B cell (primary cell): ENCODE measurements at regions not wholly inside any gene's neighbourhood (a gene's known extent, or its start where the extent isn't known, plus 50 kb on each side); places are given as distances from the start of the nearest gene placed in this dataset.

ENCODE experiments used
- ATAC-seq: fragments of 200-7000 bp; cut with Tn5 transposase; one replicate; pipeline ENCODE4 v1.10.0; 2021; ENCODE audit warnings: low read depth, mild to moderate bottlenecking, moderate number of reproducible peaks, moderate library complexity
- CTCF ChIA-PET: fragments of 350-600 bp; sonication (Branson Sonifier 250); formaldehyde crosslinking; loops from one replicate; lab custom pipeline; 2021; ENCODE audit warnings: antibody characterized with exemption, inconsistent platforms; lab: Charles Lee
- POLR2A ChIA-PET: fragments of 350-600 bp; sonication (Branson Sonifier 250); formaldehyde crosslinking; loops from one replicate; lab custom pipeline; 2021; ENCODE audit warnings: antibody characterized with exemption; lab: Charles Lee
- DNase-seq: peaks from one replicate; pipeline ENCODE4 v3.0.0; 2013
- H2AFZ ChIP-seq: 2 replicates; pipeline ENCODE4 v1.6.1; 2012; ENCODE audit warnings: mild to moderate bottlenecking, low read depth, low read length; ENCODE audit not compliant: insufficient read depth, poor library complexity, severe bottlenecking
- H3K27ac ChIP-seq, 2 donors: 1 replicate in 1 of 2; 2 replicates in 1 of 2; pipeline ENCODE4 v1.5.1; 2012 to 2013; ENCODE audit warnings: low read length in 2 of 2, mild to moderate bottlenecking in 2 of 2, moderate library complexity in 1 of 2
- H3K27me3 ChIP-seq, 4 experiments: fragments of 200-600 bp in 1 of 4; sonication (generic) in 1 of 4; replicated peaks in 1 of 4; 1 replicate in 2 of 4; 2 replicates in 2 of 4; pipeline versions ENCODE4 v1.6.1 to v1.7.0; 2013 to 2016; ENCODE audit warnings: low read length in 3 of 4, mild to moderate bottlenecking in 2 of 4, mixed read lengths in 1 of 4, moderate library complexity in 1 of 4; ENCODE audit not compliant: insufficient read depth in 4 of 4, control insufficient read depth in 3 of 4; ENCODE audit errors: control extremely low read depth in 1 of 4
- H3K36me3 ChIP-seq, 2 experiments: replicated peaks in 1 of 2; 1 replicate in 1 of 2; 2 replicates in 1 of 2; pipeline versions ENCODE4 v1.6.1 to v1.7.1; 2013; ENCODE audit warnings: low read length in 1 of 2; ENCODE audit not compliant: insufficient read depth in 2 of 2, control insufficient read depth in 1 of 2; ENCODE audit errors: control extremely low read depth in 1 of 2, extremely low read depth in 1 of 2
- H3K4me1 ChIP-seq, 2 donors: fragments of 200-600 bp in 1 of 2; sonication (generic) in 1 of 2; 1 replicate in 1 of 2; 2 replicates in 1 of 2; pipeline versions ENCODE4 v1.5.1 to v1.6.1; 2013 to 2017; ENCODE audit warnings: low read length in 2 of 2; ENCODE audit not compliant: control insufficient read depth in 2 of 2, insufficient read depth in 2 of 2
- H3K4me2 ChIP-seq: replicated peaks from 2 replicates; pipeline ENCODE3; 2012; ENCODE audit warnings: mild to moderate bottlenecking, low read depth, low read length; ENCODE audit not compliant: poor library complexity, severe bottlenecking
- H3K4me3 ChIP-seq, 5 experiments: fragments of 200-600 bp in 1 of 5; sonication (generic) in 1 of 5; 1 replicate in 3 of 5; 2 replicates in 2 of 5; pipeline versions ENCODE4 v1.5.1 to v1.7.0; 2011 to 2016; ENCODE audit warnings: low read length in 4 of 5, mild to moderate bottlenecking in 4 of 5, low read depth in 2 of 5, control low read depth in 1 of 5, moderate library complexity in 1 of 5; ENCODE audit not compliant: insufficient read depth in 1 of 5; ENCODE audit errors: control extremely low read depth in 1 of 5, extremely low read depth in 1 of 5
- H3K79me2 ChIP-seq: fragments of 200-600 bp; sonication (generic); one replicate; pipeline ENCODE4 v1.6.0; 2016; ENCODE audit warnings: low read length; ENCODE audit not compliant: control insufficient read depth, insufficient read depth
- H3K9ac ChIP-seq: fragments of 200-600 bp; sonication (generic); 2 replicates; pipeline ENCODE4 v1.6.1; 2017; ENCODE audit warnings: mild to moderate bottlenecking, low read length, moderate library complexity
- H3K9me3 ChIP-seq, 3 donors: one replicate each; pipeline versions ENCODE4 v1.6.1 to v1.7.1; 2013; ENCODE audit warnings: low read length in 2 of 3; ENCODE audit not compliant: control insufficient read depth in 2 of 3, insufficient read depth in 1 of 3; ENCODE audit errors: control extremely low read depth in 1 of 3
- H4K20me1 ChIP-seq: 2 replicates; pipeline ENCODE4 v1.6.0; 2012; ENCODE audit warnings: mild to moderate bottlenecking, low read length; ENCODE audit not compliant: insufficient read depth, control insufficient read depth, poor library complexity, severe bottlenecking
- H3K27ac Mint-ChIP-seq: one replicate; pipeline ENCODE4 v1.8.0; 2021; ENCODE audit warnings: mixed read lengths
- H3K27me3 Mint-ChIP-seq: one replicate; pipeline ENCODE4 v1.8.0; 2021; ENCODE audit warnings: mixed read lengths
- H3K4me1 Mint-ChIP-seq: one replicate; pipeline ENCODE4 v1.8.0; 2021; ENCODE audit warnings: mixed read lengths
- H3K4me3 Mint-ChIP-seq: one replicate; pipeline ENCODE4 v1.8.0; 2021; ENCODE audit warnings: mixed read lengths
- H3K9me3 Mint-ChIP-seq: one replicate; pipeline ENCODE4 v1.8.0; 2022; ENCODE audit warnings: mixed read lengths; ENCODE audit not compliant: insufficient read depth
- CTCF ChIP-seq: fragments of 200-600 bp; IDR thresholded peaks from one replicate; pipeline ENCODE4 v1.8.0; 2022; ENCODE audit warnings: antibody characterized with exemption, mild to moderate bottlenecking
- EZH2 ChIP-seq: IDR thresholded peaks from 2 replicates; pipeline ENCODE4 v1.6.1; 2012; ENCODE audit warnings: borderline replicate concordance, low read depth, mild to moderate bottlenecking, moderate library complexity, low read length; ENCODE audit not compliant: insufficient read depth, poor library complexity, severe bottlenecking
- WGBS: methylation state at CpG from one replicate; pipeline ENCODE4 v1.1.5; 2013; ENCODE audit warnings: missing lambda C conversion rate; ENCODE audit not compliant: insufficient coverage; 5-methylcytosine and 5-hydroxymethylcytosine counted together
- intact Hi-C: fragments of 100-400 bp; cut with micrococcal nuclease; formaldehyde crosslinking; loops from one replicate; pipeline ENCODE4 v1.10.0; 2022

- no peaks in the 10 kb centered on the region for H3K9me3 ChIP-seq
- Mint-ChIP-seq H3K4me3 (no peak overlapping the region), H3K9me3 (no peaks in the 10 kb centered on the region), H3K27ac (no peak overlapping the region), H3K4me1 (no peaks in the 10 kb centered on the region), H3K27me3 (peaks cover 10% of the 10 kb centered on the region)
- H3K27me3 ChIP-seq = peaks cover 0 to 2% (median 0%) of the 10 kb centered on the region in 4 experiments
- no CpG with 5 or more reads among the region's 4 CpGs for WGBS
- ChIA-PET POLR2A (no interaction called here), CTCF (no interaction called here)
- H2AFZ ChIP-seq = no peak overlapping the region
- ATAC-seq = no peak
- no peak for DNase-seq
- H3K9ac ChIP-seq = no peak overlapping the region
- TF ChIP-seq CTCF (no peak), EZH2 (no peak)
- H3K4me1 ChIP-seq = no peaks in the 10 kb centered on the region
- no peaks in the 10 kb centered on the region for H4K20me1 ChIP-seq
- no peak overlapping the region for H3K4me2 ChIP-seq
- no peak overlapping the region for H3K27ac ChIP-seq
- no peaks in the 10 kb centered on the region for H3K79me2 ChIP-seq
- intact Hi-C loops = no loop called here
- H3K4me3 ChIP-seq = no peak overlapping the region
- H3K36me3 ChIP-seq = no peaks in the 10 kb centered on the region
Measured at GRCh38 chr7:96599288-96599936, 110.2 kb downstream of the SEM1 start.

GRCh38 chr7:96598421-96598820, 111.2 kb downstream of the SEM1 start:
- Histone ChIP-seq H3K9me3 (no peaks in the 10 kb centered on the region), H3K36me3 (no peaks in the 10 kb centered on the region), H3K4me3 (no peak overlapping the region), H3K27ac (no peak overlapping the region), H4K20me1 (no peaks in the 10 kb centered on the region), H3K9ac (no peak overlapping the region), H2AFZ (no peak overlapping the region), H3K4me2 (no peak overlapping the region), H3K79me2 (no peaks in the 10 kb centered on the region), H3K27me3 (peaks cover 0 to 2% (median 0%) of the 10 kb centered on the region in 4 experiments), H3K4me1 (no peaks in the 10 kb centered on the region)
- no peak overlapping the region for H3K27ac Mint-ChIP-seq
- intact Hi-C loops = no loop called here
- no peaks in the 10 kb centered on the region for H3K4me1 Mint-ChIP-seq
- ChIA-PET POLR2A (no interaction called here), CTCF (no interaction called here)
- TF ChIP-seq CTCF (no peak), EZH2 (no peak)
- no CpG with 5 or more reads among the region's 1 CpG for WGBS
- no peak for ATAC-seq
- DNase-seq = no peak
- H3K9me3 Mint-ChIP-seq = no peaks in the 10 kb centered on the region
- no peak overlapping the region for H3K4me3 Mint-ChIP-seq
- H3K27me3 Mint-ChIP-seq = peaks cover 10% of the 10 kb centered on the region
